ENCODE measurements at regions not wholly inside any gene's neighbourhood (a gene's known extent, or its start where the extent isn't known, plus 50 kb on each side); places are given as distances from the start of the nearest gene placed in this dataset.

DNA sequence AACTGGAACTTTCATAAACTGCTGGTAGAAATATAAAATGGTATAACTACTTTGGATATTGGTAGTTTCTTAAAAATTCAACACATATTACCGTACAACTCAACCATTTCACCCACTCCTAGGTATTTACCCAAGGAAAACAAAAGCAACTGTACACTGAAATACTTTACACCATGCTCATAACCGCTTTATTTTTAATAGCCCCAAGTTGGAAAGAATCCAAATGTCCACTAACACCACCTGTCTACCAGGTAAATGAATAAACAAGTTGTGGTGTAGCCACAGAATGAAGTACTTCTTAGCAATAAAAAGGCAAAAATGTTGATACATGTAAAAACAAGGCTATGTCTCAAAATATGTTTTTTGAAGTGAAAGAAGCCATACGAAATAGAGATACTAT lies 215.9 kb upstream of the PEX5L start:
- Histone ChIP-seq H3K4me3 (ENCODE audit: low read length) (no peak overlapping the region), H3K36me3 (ENCODE audit: control insufficient read depth, insufficient read depth, low read length, severe bottlenecking) (no peaks in the 10 kb centered on the region), H3K9me3 (ENCODE audit: control insufficient read depth, low read length) (no peaks in the 10 kb centered on the region), H3K27me3 (replicated peaks; ENCODE audit: control insufficient read depth, insufficient read depth, low read length) (no peaks in the 10 kb centered on the region), H3K4me1 (ENCODE audit: control insufficient read depth, insufficient read depth, low read length) (peaks cover 8% of the 10 kb centered on the region), H3K9ac (ENCODE audit: low read length) (no peak overlapping the region)
- DNase-seq (ENCODE audit: low read depth), result no peak

DNA sequence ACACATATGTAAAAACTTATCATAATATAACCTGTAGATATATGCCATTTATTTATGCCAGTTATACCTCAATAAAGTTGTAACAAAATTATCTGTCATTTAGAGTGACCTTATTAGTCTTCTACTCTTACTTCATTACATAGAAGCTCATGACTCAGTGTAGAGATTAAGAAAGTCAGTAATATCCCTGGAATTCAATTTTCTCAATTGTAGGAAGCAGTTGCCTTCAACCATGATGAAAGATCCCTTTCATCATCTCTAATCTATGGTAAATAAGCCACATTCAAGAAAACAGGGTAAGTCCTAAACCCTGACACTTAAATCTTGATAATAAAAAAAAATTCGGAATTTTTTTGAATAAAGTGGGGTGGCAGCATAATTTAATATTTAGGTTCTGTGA lies 216.5 kb upstream of the PEX5L start:
- Histone ChIP-seq H3K9me3 (ENCODE audit: control insufficient read depth, low read length) (no peaks in the 10 kb centered on the region), H3K9ac (ENCODE audit: low read length) (no peak overlapping the region), H3K4me1 (ENCODE audit: control insufficient read depth, insufficient read depth, low read length) (peaks cover 8% of the 10 kb centered on the region), H3K4me3 (ENCODE audit: low read length) (no peak overlapping the region), H3K36me3 (ENCODE audit: control insufficient read depth, insufficient read depth, low read length, severe bottlenecking) (no peaks in the 10 kb centered on the region), H3K27me3 (replicated peaks; ENCODE audit: control insufficient read depth, insufficient read depth, low read length) (no peaks in the 10 kb centered on the region)
- DNase-seq (ENCODE audit: low read depth), result no peak

DNA sequence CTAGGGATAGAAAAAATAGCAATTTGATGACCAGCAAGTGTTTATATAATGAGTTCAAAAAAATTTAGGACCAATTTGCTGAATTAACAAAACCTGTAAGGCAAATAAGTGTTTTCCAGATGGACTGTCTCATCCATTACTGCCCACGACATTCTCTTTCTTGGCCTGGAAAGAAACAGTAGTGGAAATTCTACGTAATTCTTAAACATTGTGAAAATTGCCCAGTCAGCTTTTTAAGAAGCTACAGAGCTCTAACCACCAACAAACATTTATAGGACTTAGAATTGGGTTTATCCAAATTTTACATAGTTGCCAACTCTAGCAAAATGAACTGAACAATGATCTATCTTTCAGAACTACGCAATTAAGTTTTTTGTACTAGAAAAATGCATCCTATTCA lies 227.7 kb upstream of the PEX5L start:
- Histone ChIP-seq H3K27me3 (replicated peaks; ENCODE audit: control insufficient read depth, insufficient read depth, low read length) (no peaks in the 10 kb centered on the region), H3K9ac (ENCODE audit: low read length) (no peak overlapping the region), H3K4me3 (ENCODE audit: low read length) (no peak overlapping the region)

DNA sequence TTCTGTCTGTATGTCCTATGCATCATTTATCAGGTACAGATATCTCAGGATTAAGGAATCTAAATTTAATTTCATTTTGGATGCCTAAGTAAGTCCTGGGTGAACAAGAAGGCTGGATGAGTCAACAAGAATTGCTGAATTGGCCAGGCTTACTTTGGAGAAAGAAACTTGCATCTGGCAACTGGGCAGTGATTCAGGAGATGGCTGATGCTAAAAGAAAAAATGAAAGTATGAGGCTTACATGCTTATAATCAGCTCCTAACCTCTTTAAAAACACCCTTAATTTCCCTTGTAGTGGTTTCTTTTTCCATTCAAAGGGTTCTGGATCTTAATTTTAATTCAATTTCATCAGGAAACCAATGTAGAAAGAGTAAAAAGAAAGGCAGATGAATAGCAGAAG lies 228.8 kb upstream of the PEX5L start:
- H3K4me3 ChIP-seq (ENCODE audit: low read length), result no peak overlapping the region
- H3K36me3 ChIP-seq (ENCODE audit: control insufficient read depth, insufficient read depth, low read length, severe bottlenecking), result no peaks in the 10 kb centered on the region
- H3K4me1 ChIP-seq (ENCODE audit: control insufficient read depth, insufficient read depth, low read length), result peaks cover 9% of the 10 kb centered on the region
- peak; percentile 18 for DNase-seq (ENCODE audit: low read depth)
- H3K9me3 ChIP-seq (ENCODE audit: control insufficient read depth, low read length), result peaks cover 9% of the 10 kb centered on the region
- no peaks in the 10 kb centered on the region for H3K27me3 ChIP-seq (replicated peaks; ENCODE audit: control insufficient read depth, insufficient read depth, low read length)
- no peak overlapping the region for H3K9ac ChIP-seq (ENCODE audit: low read length)

More for the DNA sequence above, 227.7 kb upstream of the PEX5L start:
- Histone ChIP-seq H3K9me3 (ENCODE audit: control insufficient read depth, low read length) (peaks cover 10% of the 10 kb centered on the region), H3K4me1 (ENCODE audit: control insufficient read depth, insufficient read depth, low read length) (peaks cover 9% of the 10 kb centered on the region), H3K36me3 (ENCODE audit: control insufficient read depth, insufficient read depth, low read length, severe bottlenecking) (no peaks in the 10 kb centered on the region)
- no peak for DNase-seq (ENCODE audit: low read depth)

DNA sequence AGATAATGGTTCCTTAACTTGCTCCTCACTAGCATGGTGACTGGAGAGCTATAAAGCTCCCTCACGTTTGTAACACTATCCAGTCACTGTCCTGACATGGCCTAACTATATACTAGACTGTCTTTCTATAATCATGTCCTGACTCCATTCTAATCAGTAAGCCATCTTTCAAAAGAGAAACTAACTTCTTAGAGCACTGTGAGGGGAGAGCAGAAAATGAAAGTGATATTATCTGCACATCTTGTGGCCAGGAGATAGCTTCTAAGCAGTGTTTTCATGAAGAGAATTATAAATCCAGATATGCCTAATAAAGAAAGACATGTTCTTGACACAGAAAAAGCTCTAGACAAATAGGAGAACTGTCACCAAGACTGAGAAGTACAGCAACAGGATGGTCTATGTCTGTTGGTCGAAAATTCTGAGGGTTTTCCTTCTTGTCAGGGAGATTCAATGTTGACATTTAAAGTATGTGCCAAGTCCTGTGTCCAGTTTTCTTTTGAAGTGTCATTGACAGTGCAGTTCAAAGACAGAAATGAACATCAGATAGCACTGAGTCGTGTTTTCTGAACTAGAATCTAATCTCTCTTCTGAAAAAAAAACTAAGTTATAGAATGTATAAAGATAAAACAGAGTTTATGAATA lies 230.6 kb upstream of the PEX5L start:
- DNase-seq (ENCODE audit: low read depth), result no peak
- peaks cover 9% of the 10 kb centered on the region for H3K4me1 ChIP-seq (ENCODE audit: control insufficient read depth, insufficient read depth, low read length)

DNA sequence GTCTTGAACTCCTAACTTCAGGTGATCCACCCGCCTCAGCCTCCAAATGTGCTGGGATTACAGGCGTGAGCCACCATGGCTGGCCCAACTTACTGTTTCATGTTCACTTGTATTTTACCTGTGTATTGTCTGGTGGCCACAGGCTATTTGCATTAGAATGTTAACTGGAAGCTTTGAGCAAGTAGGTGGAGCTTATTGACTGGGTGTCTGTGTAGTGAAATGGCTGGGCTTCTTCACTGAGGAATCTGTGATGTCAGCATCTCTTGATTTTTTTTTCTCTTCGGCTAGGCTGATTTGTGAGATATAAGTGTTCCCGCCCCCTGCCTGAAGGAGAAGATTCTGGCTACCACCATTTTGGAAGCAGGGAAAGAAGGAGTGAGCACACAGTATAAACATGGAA lies 237.8 kb upstream of the PEX5L start:
- no peaks in the 10 kb centered on the region for H3K9me3 ChIP-seq (ENCODE audit: control insufficient read depth, low read length)
- H3K4me3 ChIP-seq (ENCODE audit: low read length), result no peak overlapping the region
- H3K27me3 ChIP-seq (replicated peaks; ENCODE audit: control insufficient read depth, insufficient read depth, low read length), result no peaks in the 10 kb centered on the region
- H3K36me3 ChIP-seq (ENCODE audit: control insufficient read depth, insufficient read depth, low read length, severe bottlenecking), result no peaks in the 10 kb centered on the region
- peaks cover 28% of the 10 kb centered on the region for H3K4me1 ChIP-seq (ENCODE audit: control insufficient read depth, insufficient read depth, low read length)
- H3K9ac ChIP-seq (ENCODE audit: low read length), result no peak overlapping the region
- DNase-seq (ENCODE audit: low read depth), result no peak

More for the DNA sequence above, 230.6 kb upstream of the PEX5L start:
- Histone ChIP-seq H3K9me3 (ENCODE audit: control insufficient read depth, low read length) (no peaks in the 10 kb centered on the region), H3K9ac (ENCODE audit: low read length) (no peak overlapping the region), H3K27me3 (replicated peaks; ENCODE audit: control insufficient read depth, insufficient read depth, low read length) (no peaks in the 10 kb centered on the region), H3K36me3 (ENCODE audit: control insufficient read depth, insufficient read depth, low read length, severe bottlenecking) (no peaks in the 10 kb centered on the region), H3K4me3 (ENCODE audit: low read length) (peak overlapping the region; percentile 6)

DNA sequence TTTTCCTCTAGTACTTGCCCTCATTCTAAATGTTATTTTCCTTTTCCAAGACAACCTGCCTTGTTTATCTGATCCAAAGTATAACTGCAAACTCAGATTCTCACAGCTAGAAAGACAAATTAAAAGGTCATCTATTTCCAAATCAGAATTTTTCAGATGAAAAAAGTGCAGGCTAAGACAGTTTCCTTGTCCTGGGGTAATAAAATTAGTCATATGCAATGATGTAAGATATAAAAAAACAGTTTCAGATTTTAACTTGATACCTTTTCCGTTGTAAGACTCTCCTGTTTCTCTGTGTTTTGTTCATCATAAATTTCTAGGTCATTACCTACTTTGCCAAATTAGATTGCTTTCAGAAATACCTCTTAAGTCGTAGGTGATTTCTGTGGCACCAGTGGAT lies 238.4 kb upstream of the PEX5L start:
- peak overlapping the region; percentile 46 for H3K9ac ChIP-seq (ENCODE audit: low read length)
- no peaks in the 10 kb centered on the region for H3K27me3 ChIP-seq (replicated peaks; ENCODE audit: control insufficient read depth, insufficient read depth, low read length)
- peaks cover 28% of the 10 kb centered on the region for H3K4me1 ChIP-seq (ENCODE audit: control insufficient read depth, insufficient read depth, low read length)
- no peak overlapping the region for H3K4me3 ChIP-seq (ENCODE audit: low read length)
- H3K36me3 ChIP-seq (ENCODE audit: control insufficient read depth, insufficient read depth, low read length, severe bottlenecking), result no peaks in the 10 kb centered on the region
- H3K9me3 ChIP-seq (ENCODE audit: control insufficient read depth, low read length), result no peaks in the 10 kb centered on the region
- no peak for DNase-seq (ENCODE audit: low read depth)

DNA sequence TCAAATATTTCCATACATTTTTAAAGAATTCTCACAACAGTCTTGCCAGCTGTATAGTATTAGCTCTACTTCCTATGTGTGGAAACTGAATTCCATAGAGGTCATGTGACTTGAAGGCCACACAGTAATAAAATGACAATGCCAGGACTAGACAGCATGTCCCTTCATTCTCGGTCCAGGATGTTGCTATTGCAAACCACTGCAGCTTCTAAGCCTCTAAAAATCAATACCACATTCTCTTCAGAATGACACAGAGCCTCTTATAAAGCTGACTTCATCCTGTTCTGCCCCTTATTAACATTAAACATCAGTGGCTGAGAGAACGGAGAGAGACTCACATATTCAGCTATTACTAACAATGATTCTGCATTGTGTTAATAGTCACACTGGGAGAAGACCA lies 240.3 kb upstream of the PEX5L start:
- no peaks in the 10 kb centered on the region for H3K27me3 ChIP-seq (replicated peaks; ENCODE audit: control insufficient read depth, insufficient read depth, low read length)

DNA sequence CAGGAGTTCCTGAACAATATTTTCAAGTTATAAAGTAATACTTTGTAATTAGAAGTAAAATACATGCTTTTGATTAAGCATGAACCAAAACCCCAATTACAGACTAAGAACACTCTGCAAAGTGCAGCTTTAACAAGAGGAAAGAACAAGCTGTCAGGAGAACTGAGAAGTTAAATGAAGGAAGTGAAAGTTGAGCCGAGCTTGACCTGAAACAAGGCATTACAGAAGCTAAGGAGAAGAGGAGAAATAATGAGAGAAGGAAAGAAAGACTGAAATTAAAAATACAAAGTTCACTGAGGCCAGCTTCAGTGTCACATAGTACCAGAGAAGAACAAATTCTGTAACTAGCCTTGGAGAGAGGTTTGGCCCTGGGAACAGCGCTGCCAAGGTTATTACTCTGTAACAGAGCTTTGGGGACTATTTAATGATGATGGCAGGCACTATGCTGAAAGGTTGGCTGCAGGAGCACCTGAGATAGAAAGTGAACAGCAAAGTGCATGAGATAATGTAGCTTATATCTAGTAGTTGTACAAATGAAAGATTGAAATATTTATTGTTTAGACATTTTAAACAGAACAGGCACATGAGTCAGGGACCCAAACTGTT lies 241.9 kb upstream of the PEX5L start:
- Histone ChIP-seq H3K36me3 (ENCODE audit: control insufficient read depth, insufficient read depth, low read length, severe bottlenecking) (no peaks in the 10 kb centered on the region), H3K27me3 (replicated peaks; ENCODE audit: control insufficient read depth, insufficient read depth, low read length) (no peaks in the 10 kb centered on the region), H3K4me3 (ENCODE audit: low read length) (no peak overlapping the region), H3K9ac (ENCODE audit: low read length) (no peak overlapping the region), H3K9me3 (ENCODE audit: control insufficient read depth, low read length) (no peaks in the 10 kb centered on the region), H3K4me1 (ENCODE audit: control insufficient read depth, insufficient read depth, low read length) (peaks cover 32% of the 10 kb centered on the region)
- no peak for DNase-seq (ENCODE audit: low read depth)

More for the DNA sequence above, 240.3 kb upstream of the PEX5L start:
- Histone ChIP-seq H3K9me3 (ENCODE audit: control insufficient read depth, low read length) (no peaks in the 10 kb centered on the region), H3K9ac (ENCODE audit: low read length) (no peak overlapping the region), H3K4me1 (ENCODE audit: control insufficient read depth, insufficient read depth, low read length) (peaks cover 28% of the 10 kb centered on the region), H3K36me3 (ENCODE audit: control insufficient read depth, insufficient read depth, low read length, severe bottlenecking) (no peaks in the 10 kb centered on the region), H3K4me3 (ENCODE audit: low read length) (no peak overlapping the region)
- peak; percentile 0 for DNase-seq (ENCODE audit: low read depth)

DNA sequence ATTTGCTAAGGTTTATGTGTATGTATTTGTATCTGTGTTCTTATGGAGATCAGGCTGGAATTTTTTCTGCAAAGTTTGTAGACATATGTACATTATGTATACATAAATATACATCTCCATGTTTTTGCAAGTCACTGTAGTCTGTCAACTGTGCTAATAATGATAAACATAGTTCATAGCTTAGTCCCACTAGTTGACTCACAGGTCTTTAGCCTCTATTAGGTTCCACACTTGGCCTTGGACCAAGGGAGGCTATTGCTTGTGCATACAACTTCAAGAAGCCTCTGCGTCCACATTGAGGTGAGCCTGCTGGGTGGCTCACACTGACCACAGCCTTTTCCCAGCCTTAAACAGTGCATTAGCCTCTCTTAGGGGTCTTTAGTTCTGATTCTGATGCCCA lies 243.8 kb upstream of the PEX5L start:
- Histone ChIP-seq H3K4me3 (ENCODE audit: low read length) (no peak overlapping the region), H3K9ac (ENCODE audit: low read length) (no peak overlapping the region), H3K36me3 (ENCODE audit: control insufficient read depth, insufficient read depth, low read length, severe bottlenecking) (no peaks in the 10 kb centered on the region), H3K9me3 (ENCODE audit: control insufficient read depth, low read length) (no peaks in the 10 kb centered on the region), H3K27me3 (replicated peaks; ENCODE audit: control insufficient read depth, insufficient read depth, low read length) (no peaks in the 10 kb centered on the region), H3K4me1 (ENCODE audit: control insufficient read depth, insufficient read depth, low read length) (peaks cover 27% of the 10 kb centered on the region)
- DNase-seq (ENCODE audit: low read depth), result no peak

DNA sequence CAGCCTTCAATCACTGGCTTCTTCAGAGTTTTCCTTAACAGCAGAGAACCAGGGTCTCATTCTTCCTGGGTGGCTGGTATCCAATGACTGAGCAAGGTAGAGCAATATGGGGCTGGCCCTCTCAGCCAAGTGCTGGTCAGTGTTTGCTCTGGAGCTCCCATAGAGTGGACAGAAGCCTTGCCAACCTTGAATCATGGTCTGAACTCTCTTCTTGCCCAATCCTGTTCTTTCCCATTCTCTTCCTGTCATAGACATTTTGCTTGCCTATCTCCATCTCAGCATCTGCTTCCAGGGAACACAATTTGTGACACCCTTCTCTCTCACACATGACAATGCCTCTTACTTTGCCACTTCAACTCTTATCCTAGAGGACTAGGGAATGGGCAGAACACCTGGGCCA lies 245.6 kb upstream of the PEX5L start:
- Histone ChIP-seq H3K36me3 (ENCODE audit: control insufficient read depth, insufficient read depth, low read length, severe bottlenecking) (no peaks in the 10 kb centered on the region), H3K4me3 (ENCODE audit: low read length) (no peak overlapping the region), H3K4me1 (ENCODE audit: control insufficient read depth, insufficient read depth, low read length) (peaks cover 17% of the 10 kb centered on the region), H3K9ac (ENCODE audit: low read length) (no peak overlapping the region), H3K9me3 (ENCODE audit: control insufficient read depth, low read length) (no peaks in the 10 kb centered on the region), H3K27me3 (replicated peaks; ENCODE audit: control insufficient read depth, insufficient read depth, low read length) (no peaks in the 10 kb centered on the region)
- DNase-seq (ENCODE audit: low read depth), result no peak

DNA sequence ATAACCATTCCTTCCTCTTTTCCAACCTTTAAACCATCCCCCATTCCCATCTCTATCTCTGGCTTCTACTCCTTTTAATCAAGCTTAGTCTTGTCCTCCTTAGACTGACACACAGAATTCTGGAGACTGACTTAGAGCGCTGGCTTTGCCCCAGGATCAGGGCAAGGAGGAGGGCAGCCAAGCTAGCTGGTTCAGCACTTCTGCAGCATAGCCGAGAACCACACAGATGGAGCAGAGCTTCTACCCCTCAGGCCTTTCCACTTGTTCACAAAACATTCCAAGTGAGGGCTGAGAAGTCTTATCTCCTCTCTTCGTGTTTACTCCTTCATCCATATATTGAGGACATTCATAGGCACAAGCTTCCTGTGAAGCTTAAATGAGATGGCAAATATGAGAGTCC lies 246.5 kb upstream of the PEX5L start:
- no peaks in the 10 kb centered on the region for H3K9me3 ChIP-seq (ENCODE audit: control insufficient read depth, low read length)
- no peak overlapping the region for H3K4me3 ChIP-seq (ENCODE audit: low read length)
- DNase-seq (ENCODE audit: low read depth), result no peak
- H3K36me3 ChIP-seq (ENCODE audit: control insufficient read depth, insufficient read depth, low read length, severe bottlenecking), result no peaks in the 10 kb centered on the region
- no peaks in the 10 kb centered on the region for H3K27me3 ChIP-seq (replicated peaks; ENCODE audit: control insufficient read depth, insufficient read depth, low read length)
- no peak overlapping the region for H3K9ac ChIP-seq (ENCODE audit: low read length)
- peaks cover 10% of the 10 kb centered on the region for H3K4me1 ChIP-seq (ENCODE audit: control insufficient read depth, insufficient read depth, low read length)
